Uterus (tissue), 3 donors: ENCODE measurements at regions not wholly inside any gene's neighbourhood (a gene's known extent, or its start where the extent isn't known, plus 50 kb on each side); places are given as distances from the start of the nearest gene placed in this dataset.

Experiments
- DNase-seq, 2 donors: peaks; one replicate each; pipeline ENCODE4 v3.0.0-alpha.2; 2019 to 2020
- H3K27ac ChIP-seq, 2 donors: fragments of 200-600 bp; sonication (generic); 1 replicate in 1 of 2; 2 replicates in 1 of 2; pipeline ENCODE4 v1.5.1; 2016 to 2018
- H3K27me3 ChIP-seq, 2 donors: fragments of 200-600 bp; sonication (generic); one replicate each; pipeline ENCODE4 v1.5.1; 2018 to 2019; ENCODE audit warnings: control low read depth in 1 of 2
- H3K36me3 ChIP-seq, 2 donors: fragments of 200-600 bp; sonication (generic); one replicate each; pipeline ENCODE4 v1.5.1; 2019; ENCODE audit warnings: control low read depth in 1 of 2
- H3K4me1 ChIP-seq, 2 donors: fragments of 200-600 bp; sonication (generic); one replicate each; pipeline ENCODE4 v1.5.1; 2018 to 2019; ENCODE audit warnings: control low read depth in 1 of 2
- H3K4me3 ChIP-seq, 2 donors: fragments of 200-600 bp; sonication (generic); 1 replicate in 1 of 2; 2 replicates in 1 of 2; pipeline ENCODE4 v1.5.1; 2018 to 2019; ENCODE audit warnings: mild to moderate bottlenecking in 1 of 2
- H3K9me3 ChIP-seq, 2 donors: fragments of 200-600 bp; sonication (generic); one replicate each; pipeline ENCODE4 v1.5.1; 2019; ENCODE audit warnings: control low read depth in 1 of 2
- POLR2A ChIP-seq, 2 donors: fragments of 450-650 bp; IDR thresholded peaks; one replicate each; pipeline ENCODE4 v1.6.1; 2016; ENCODE audit warnings: antibody characterized with exemption in 2 of 2, mild to moderate bottlenecking in 1 of 2, moderate library complexity in 1 of 2
- intact Hi-C: fragments of 100-400 bp; cut with DNase I; formaldehyde crosslinking; loops from one replicate; pipeline ENCODE4 v1.15.1; 2023; ENCODE audit warnings: low total_unique reads
- TF ChIP-seq, protein P1 (sequence below), 4 experiments: fragments of 200-600 bp in 2 of 4; fragments of 450-650 bp in 2 of 4; sonication (generic) in 2 of 4; IDR thresholded peaks; one replicate each; pipeline ENCODE4 v1.5.1; 2016 to 2019; ENCODE audit warnings: antibody characterized with exemption in 4 of 4, mild to moderate bottlenecking in 2 of 4, moderate library complexity in 1 of 4
- donor health status: DM: yes; HTN: yes; CAD: no.

GRCh38 chr3:83251490-83251889 lies 1490.0 kb upstream of the GBE1 start:
- Histone ChIP-seq H3K9me3 (no peaks in the 10 kb centered on the region), H3K27ac (no peak overlapping the region), H3K4me1 (no peaks in the 10 kb centered on the region), H3K4me3 (no peak overlapping the region), H3K36me3 (no peaks in the 10 kb centered on the region), H3K27me3 (no peaks in the 10 kb centered on the region)
- intact Hi-C loops = no loop called here
- DNase-seq = no peak
- no peak for TF ChIP-seq POLR2A (IDR thresholded peaks at IDR 0.05)
- TF ChIP-seq, protein P1, sequence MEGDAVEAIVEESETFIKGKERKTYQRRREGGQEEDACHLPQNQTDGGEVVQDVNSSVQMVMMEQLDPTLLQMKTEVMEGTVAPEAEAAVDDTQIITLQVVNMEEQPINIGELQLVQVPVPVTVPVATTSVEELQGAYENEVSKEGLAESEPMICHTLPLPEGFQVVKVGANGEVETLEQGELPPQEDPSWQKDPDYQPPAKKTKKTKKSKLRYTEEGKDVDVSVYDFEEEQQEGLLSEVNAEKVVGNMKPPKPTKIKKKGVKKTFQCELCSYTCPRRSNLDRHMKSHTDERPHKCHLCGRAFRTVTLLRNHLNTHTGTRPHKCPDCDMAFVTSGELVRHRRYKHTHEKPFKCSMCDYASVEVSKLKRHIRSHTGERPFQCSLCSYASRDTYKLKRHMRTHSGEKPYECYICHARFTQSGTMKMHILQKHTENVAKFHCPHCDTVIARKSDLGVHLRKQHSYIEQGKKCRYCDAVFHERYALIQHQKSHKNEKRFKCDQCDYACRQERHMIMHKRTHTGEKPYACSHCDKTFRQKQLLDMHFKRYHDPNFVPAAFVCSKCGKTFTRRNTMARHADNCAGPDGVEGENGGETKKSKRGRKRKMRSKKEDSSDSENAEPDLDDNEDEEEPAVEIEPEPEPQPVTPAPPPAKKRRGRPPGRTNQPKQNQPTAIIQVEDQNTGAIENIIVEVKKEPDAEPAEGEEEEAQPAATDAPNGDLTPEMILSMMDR (IDR thresholded peaks at IDR 0.05) = no peak

DNA sequence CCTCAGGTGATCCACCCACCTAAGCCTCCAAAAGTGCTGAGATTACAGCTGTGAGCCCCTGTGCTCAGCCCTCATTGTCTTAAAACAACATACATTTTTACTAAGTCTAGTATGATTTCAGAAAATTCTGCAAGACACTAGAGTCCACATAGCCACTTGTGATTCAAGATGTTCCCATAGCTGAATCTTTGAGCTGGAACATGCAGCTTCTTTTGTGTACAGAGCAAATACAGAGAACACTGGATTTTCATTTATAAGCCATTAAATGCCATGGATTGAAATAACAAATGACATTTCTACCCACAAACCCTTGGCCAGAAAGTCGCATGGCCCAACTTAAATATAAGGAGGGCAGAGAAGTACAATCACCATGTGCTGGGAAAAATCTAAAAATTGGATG lies 1489.2 kb upstream of the GBE1 start:
- Histone ChIP-seq H3K36me3 (no peaks in the 10 kb centered on the region), H3K4me1 (no peaks in the 10 kb centered on the region), H3K27me3 (no peaks in the 10 kb centered on the region), H3K27ac (no peak overlapping the region), H3K9me3 (no peaks in the 10 kb centered on the region), H3K4me3 (no peak overlapping the region)
- intact Hi-C loops = no loop called here
- DNase-seq = no peak
- TF ChIP-seq POLR2A (IDR thresholded peaks at IDR 0.05) = no peak
- TF ChIP-seq, protein P1 (IDR thresholded peaks at IDR 0.05) = no peak

- H3K27me3 ChIP-seq = no peaks in the 10 kb centered on the region
- H3K9me3 ChIP-seq = no peaks in the 10 kb centered on the region
- no peaks in the 10 kb centered on the region for H3K4me1 ChIP-seq
- H3K4me3 ChIP-seq = no peak overlapping the region
- H3K27ac ChIP-seq = no peak overlapping the region
- DNase-seq = no peak
- intact Hi-C loops = no loop called here
- TF ChIP-seq POLR2A (IDR thresholded peaks at IDR 0.05) = no peak
- TF ChIP-seq, protein P1 (IDR thresholded peaks at IDR 0.05) = no peak
- no peaks in the 10 kb centered on the region for H3K36me3 ChIP-seq
Observed at GRCh38 chr3:83248454-83248853, 1487.0 kb upstream of the GBE1 start.

DNA sequence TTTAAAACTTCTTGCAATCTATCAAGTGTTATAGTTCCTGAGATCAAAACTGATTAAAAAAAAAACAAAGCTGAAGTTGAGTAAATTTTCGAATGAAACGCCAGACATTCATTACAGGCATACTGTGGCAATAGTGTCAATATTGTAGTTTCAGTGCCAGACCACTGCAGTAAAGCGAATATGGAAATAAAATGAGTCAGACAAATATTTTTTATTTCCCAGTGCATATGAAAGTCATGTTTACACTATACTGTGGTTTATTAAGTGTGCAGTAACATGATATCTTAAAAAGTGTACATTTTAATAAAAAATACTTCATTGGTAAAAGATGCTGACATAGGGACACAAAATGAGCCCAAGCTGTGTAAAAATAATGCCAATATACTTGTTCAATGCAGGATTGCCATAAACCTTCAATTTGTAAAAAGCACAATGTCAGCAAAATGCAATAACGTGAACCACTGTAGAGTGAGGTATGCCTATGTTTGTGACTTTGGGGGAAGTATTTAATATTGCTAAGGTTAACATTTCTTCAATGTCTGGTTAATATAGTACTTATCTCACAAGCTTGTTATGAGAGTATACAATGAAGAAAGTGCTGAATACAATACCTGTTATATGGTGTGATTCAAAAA lies 1473.9 kb upstream of the GBE1 start:
- no peaks in the 10 kb centered on the region for H3K4me1 ChIP-seq
- no peak overlapping the region for H3K4me3 ChIP-seq
- intact Hi-C loops = no loop called here
- TF ChIP-seq, protein P1 (IDR thresholded peaks at IDR 0.05) = no peak
- no peak for TF ChIP-seq POLR2A (IDR thresholded peaks at IDR 0.05)
- no peaks in the 10 kb centered on the region for H3K36me3 ChIP-seq
- no peaks in the 10 kb centered on the region for H3K27me3 ChIP-seq
- no peak overlapping the region for H3K27ac ChIP-seq
- DNase-seq = no peak
- no peaks in the 10 kb centered on the region for H3K9me3 ChIP-seq

GRCh38 chr3:83233715-83234114 lies 1472.3 kb upstream of the GBE1 start:
- no peaks in the 10 kb centered on the region for H3K4me1 ChIP-seq
- H3K27ac ChIP-seq = no peak overlapping the region
- H3K36me3 ChIP-seq = peaks cover 0 to 3% of the 10 kb centered on the region in 2 donors
- TF ChIP-seq, protein P1 (IDR thresholded peaks at IDR 0.05) = no peak
- TF ChIP-seq POLR2A (IDR thresholded peaks at IDR 0.05) = no peak
- intact Hi-C loops = no loop called here
- H3K9me3 ChIP-seq = no peaks in the 10 kb centered on the region
- DNase-seq = no peak
- no peak overlapping the region for H3K4me3 ChIP-seq
- no peaks in the 10 kb centered on the region for H3K27me3 ChIP-seq
